Right ventricle myocardium inferior (tissue), 1 donor: ENCODE measurements at regions not wholly inside any gene's neighbourhood (a gene's known extent, or its start where the extent isn't known, plus 50 kb on each side); places are given as distances from the start of the nearest gene placed in this dataset. TPM values are rescaled to one million over a fixed set of nuclear protein-coding genes. Genes with fewer than 3 reads are reported as not detected.

Experiments used
- ATAC-seq: fragments of 200-7000 bp; cut with Tn5 transposase; one replicate; pipeline ENCODE4 v1.9.1; 2020; ENCODE audit warnings: mild to moderate bottlenecking, moderate library complexity
- DNase-seq: peaks from one replicate; pipeline ENCODE4 v3.0.0; 2021; ENCODE audit errors: missing footprints
- intact Hi-C: fragments of 100-400 bp; cut with DNase I; formaldehyde crosslinking; loops from one replicate; pipeline ENCODE4 v1.11.0; 2022
- microRNA-seq: library from miRNA; unstranded; fragments of <30 nt; microRNA quantifications from one replicate; pipeline ENCODE4 v1.2.0, GENCODE V29; 2020
- donor health status: DM: no; HTN: yes; CAD: no; lungs with severe emphysema.

DNA sequence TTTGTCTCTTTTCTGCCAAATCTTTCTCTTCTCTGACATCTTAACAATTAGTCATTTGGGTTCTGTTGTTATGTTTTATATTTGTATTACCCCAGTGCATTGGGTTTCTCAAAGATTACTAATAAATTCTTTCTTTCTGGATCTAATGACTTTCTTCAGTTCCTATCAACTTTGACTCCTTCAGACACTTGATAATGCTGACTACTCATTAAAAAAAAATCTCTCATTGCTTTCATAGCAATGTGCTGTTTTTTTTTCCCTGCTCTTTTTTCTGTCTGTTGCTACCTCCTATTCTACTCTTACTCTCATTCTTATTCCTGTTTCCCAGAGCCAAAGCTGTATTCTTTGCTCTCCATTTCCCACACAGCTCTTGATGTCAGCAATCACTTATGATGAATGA, 81.3 kb upstream of the MAP3K7 start:
- no peak for DNase-seq
- intact Hi-C loops, result no loop called here
- no peak for ATAC-seq

GRCh38 chr6:90663873-90664272, 77.0 kb upstream of the MAP3K7 start:
- intact Hi-C loops, result no loop called here
- ATAC-seq (no peak), DNase-seq (no peak)

DNA sequence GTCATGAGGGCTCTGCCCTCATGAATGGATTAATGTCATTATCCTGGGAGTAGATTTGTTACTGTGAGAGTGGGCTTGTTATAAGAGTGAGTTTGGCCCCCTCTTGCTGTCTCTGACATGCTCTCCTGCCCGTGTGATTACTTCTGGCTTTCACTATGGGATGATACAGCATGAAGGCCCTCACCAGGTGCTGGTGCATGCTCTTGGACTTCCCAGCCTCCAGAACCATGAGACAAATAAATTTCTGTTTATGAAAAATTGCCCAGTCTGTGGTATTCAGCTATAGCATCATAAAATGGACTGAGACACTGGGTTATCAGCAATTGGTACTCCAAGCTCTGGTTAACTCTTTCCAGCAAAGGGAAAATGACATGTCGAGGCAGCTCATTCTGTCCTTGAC, 76.2 kb upstream of the MAP3K7 start:
- intact Hi-C loops, result no loop called here
- ATAC-seq, result no peak
- no peak for DNase-seq

- intact Hi-C loops, result no loop called here
- no peak for ATAC-seq
- DNase-seq, result no peak
These were observed 74.1 kb upstream of the MAP3K7 start for GRCh38 chr6:90660931-90661330.

DNA sequence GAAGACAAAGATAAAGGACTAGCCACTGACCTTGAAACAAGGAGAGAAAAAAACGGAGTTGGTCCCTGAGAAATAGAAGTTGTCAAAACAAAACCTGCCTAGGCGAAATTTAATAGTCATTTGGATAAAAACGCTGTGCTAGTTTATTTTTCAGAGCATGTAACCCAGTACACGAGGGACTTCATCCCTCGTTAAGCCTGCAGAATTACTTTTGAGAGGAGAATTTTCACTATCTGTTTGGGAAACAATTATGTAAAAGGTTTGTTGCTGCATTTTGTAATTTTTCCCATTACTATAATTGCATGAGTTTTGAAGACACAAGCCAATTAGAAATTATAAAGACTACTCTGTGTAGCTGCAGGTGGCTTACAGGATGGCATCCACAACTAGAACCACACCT, 71.6 kb upstream of the MAP3K7 start:
- intact Hi-C loops, result no loop called here
- DNase-seq (no peak), ATAC-seq (no peak)

- DNase-seq, result no peak
- intact Hi-C loops, result no loop called here
- no peak for ATAC-seq
These were observed 69.5 kb upstream of the MAP3K7 start for GRCh38 chr6:90656325-90656724.

- intact Hi-C loops, result no loop called here
- ATAC-seq (no peak), DNase-seq (no peak)
These were observed 67.9 kb upstream of the MAP3K7 start for GRCh38 chr6:90654806-90655205.

- intact Hi-C loops, result no loop called here
- DNase-seq (no peak), ATAC-seq (no peak)
These were observed 67.3 kb upstream of the MAP3K7 start for GRCh38 chr6:90654166-90654565.

DNA sequence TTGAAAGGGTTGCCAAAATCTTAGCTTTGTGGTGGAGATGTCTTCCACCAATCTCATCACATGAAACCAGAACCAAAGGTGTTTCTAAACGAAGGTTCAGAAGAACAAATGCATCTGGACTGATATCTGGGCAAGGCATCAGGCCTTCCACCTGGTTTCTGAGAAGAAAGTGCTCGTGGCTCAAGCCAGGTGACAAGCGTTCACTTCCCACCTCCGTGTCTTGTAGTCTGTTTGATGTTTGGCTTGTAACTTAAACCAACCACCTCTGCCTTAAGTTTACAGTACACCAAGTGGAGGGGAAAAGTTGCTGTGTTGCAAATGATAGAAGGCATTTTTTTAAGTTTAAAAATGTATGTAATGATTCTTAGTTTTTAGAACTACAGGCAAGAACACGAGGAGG, 66.9 kb upstream of the MAP3K7 start:
- DNase-seq, result no peak
- no peak for ATAC-seq
- intact Hi-C loops, result no loop called here

DNA sequence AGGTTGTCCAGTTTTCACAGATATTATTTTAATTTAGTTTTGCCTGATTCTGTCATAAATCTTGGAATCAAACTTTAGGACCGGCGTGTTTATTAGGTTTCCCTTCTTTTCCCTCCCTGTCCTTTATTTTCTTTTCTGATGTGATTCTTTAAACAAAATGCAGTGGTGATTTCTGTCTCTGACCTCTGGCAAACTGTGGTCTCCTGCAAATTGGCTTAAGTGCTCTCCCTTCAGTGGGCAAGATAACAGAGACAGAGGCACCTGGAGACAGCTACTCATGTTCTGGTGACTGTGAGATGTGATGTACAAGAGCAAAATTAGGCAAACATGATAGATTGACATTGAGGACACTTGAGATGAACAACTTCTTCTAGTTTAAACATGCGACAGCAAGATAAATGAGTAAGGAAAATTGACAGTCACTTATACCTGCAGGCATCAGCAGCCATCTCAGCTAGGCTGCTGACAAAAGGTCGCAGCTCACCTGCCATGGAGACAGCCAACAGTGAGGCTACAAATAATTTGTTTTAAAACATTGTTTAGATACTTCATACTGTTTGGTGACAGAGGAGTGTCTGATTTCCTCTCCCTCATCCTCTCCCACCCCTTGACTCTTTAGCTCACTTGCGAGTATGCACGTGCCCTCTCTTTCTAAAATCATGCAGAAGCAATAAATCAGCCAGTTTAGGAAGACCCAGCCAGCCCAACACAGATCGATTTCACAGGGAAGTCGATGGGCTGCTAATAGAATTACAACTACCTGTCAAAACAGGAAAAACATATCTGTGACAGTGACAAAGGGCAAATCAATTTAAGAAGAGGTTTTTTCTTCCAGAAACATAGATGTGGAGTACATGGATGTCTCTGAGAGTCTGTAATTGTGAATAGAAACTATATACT, 63.4 kb upstream of the MAP3K7 start:
- no peak for ATAC-seq

DNA sequence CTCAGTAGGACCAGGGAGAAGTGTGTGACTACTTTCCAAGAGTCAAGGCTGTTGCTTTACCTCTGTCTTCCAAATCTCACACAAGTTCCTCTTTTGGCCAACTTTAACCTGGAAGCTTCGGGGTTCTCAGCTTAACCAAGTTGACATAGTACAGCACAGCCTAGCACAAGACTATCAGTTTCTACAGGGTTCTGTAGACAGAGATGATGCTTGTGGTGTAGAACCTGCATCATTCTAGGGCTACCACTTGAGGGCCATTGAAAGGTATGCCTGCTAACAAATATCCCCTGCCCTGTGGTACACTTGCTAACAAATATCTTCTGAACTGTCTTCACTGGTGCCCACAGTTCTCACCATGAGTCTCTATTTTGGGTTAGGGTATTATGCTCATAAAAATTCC, 62.0 kb upstream of the MAP3K7 start:
- intact Hi-C loops, result no loop called here
- ATAC-seq, result no peak
- no peak for DNase-seq

More for the DNA sequence above, 63.4 kb upstream of the MAP3K7 start:
- intact Hi-C loops, result no loop called here
- DNase-seq, result no peak

DNA sequence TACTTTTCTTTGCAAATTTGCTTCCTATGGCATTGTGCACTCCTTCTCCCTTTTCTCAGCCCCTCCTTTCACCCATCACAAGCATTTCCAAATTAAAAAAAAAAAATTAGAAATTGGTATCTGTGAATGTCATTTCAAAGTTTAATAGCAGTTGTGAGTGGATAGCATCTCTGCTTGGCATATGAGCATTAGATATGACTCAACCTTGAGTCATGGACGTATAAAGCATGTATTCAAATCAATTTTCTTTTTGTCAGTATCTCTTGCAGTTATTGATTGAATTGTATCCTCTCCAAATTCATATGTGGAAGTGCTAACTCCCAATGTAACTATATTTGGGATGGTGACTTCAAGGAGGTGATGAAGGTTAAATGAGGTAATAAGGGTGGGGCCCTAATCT, 60.1 kb upstream of the MAP3K7 start:
- no peak for DNase-seq
- no peak for ATAC-seq
- intact Hi-C loops, result no loop called here

GRCh38 chr6:90645634-90646033, 58.8 kb upstream of the MAP3K7 start:
- ATAC-seq (no peak), DNase-seq (no peak)
- intact Hi-C loops, result no loop called here

DNA sequence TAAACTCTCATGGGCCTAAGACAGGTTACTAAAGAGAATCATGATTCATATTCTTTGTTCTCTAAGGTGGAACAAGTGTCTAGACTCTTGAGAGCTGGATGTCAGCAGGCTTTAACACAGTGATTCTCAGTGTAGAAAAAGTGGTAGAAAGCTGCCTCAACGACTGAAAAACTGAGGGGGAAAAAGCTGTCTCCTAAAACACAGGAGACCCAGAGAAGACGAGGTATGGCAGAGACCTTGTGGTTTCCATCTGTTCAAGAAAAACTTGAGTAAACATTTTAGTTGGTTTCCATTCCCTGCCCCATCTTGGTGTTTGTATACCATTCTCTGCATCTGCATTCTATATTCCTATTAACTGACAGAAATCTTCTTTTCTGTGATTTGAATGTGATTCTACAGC, 57.6 kb upstream of the MAP3K7 start:
- DNase-seq (no peak), ATAC-seq (no peak)
- intact Hi-C loops, result no loop called here

GRCh38 chr6:90643381-90643780, 56.5 kb upstream of the MAP3K7 start:
- no peak for ATAC-seq
- intact Hi-C loops, result no loop called here
- no peak for DNase-seq

GRCh38 chr6:90637320-90637719, 50.4 kb upstream of the MAP3K7 start:
- no peak for ATAC-seq
- intact Hi-C loops, result no loop called here
- DNase-seq, result no peak

Small RNA genes in the stretch of these regions (microRNA-seq; reads per million reads assigned to microRNA genes)
- not detected for gene MIR4643
